Aorta (tissue), 5 donors: ENCODE measurements at regions not wholly inside any gene's neighbourhood (a gene's known extent, or its start where the extent isn't known, plus 50 kb on each side); places are given as distances from the start of the nearest gene placed in this dataset.

Experiments
- ATAC-seq: fragments of 200-7000 bp; cut with Tn5 transposase; one replicate; pipeline ENCODE4 v1.9.1; 2022; ENCODE audit warnings: moderate library complexity; ENCODE audit not compliant: low FRiP score
- DNase-seq, 2 donors: peaks; one replicate each; pipeline ENCODE4 v3.0.0-alpha.2; 2020
- H3K27ac ChIP-seq, 2 donors: one replicate each; pipeline ENCODE4 v1.5.1; 2013; ENCODE audit warnings: low read length in 2 of 2, mild to moderate bottlenecking in 2 of 2, moderate library complexity in 2 of 2, control low read depth in 1 of 2, inconsistent platforms in 1 of 2, low read depth in 1 of 2
- H3K27me3 ChIP-seq, 2 donors: one replicate each; pipeline ENCODE4 v1.6.1; 2013; ENCODE audit warnings: control low read depth in 1 of 2, low read length in 1 of 2, mild to moderate bottlenecking in 1 of 2, moderate library complexity in 1 of 2; ENCODE audit not compliant: insufficient read depth in 2 of 2, control insufficient read depth in 1 of 2
- H3K36me3 ChIP-seq, 2 donors: one replicate each; pipeline ENCODE4 v1.6.1; 2013; ENCODE audit warnings: control low read depth in 1 of 2, low read length in 1 of 2, mild to moderate bottlenecking in 1 of 2; ENCODE audit not compliant: insufficient read depth in 2 of 2, control insufficient read depth in 1 of 2
- H3K4me1 ChIP-seq, 2 donors: one replicate each; pipeline ENCODE4 v1.6.1; 2013; ENCODE audit warnings: low read length in 2 of 2, control low read depth in 1 of 2, mild to moderate bottlenecking in 1 of 2, moderate library complexity in 1 of 2; ENCODE audit not compliant: insufficient read depth in 2 of 2, control insufficient read depth in 1 of 2
- H3K4me3 ChIP-seq, 2 donors: one replicate each; pipeline ENCODE4 v1.5.1; 2013; ENCODE audit warnings: low read length in 2 of 2, control low read depth in 1 of 2, mild to moderate bottlenecking in 1 of 2
- H3K9me3 ChIP-seq: one replicate; pipeline ENCODE4 v1.6.1; 2013; ENCODE audit warnings: mild to moderate bottlenecking, low read length; ENCODE audit not compliant: control insufficient read depth
- WGBS, 2 donors: extraction: QIAGEN DNeasy Blood & Tissue Kit; methylation state at CpG; one replicate each; pipeline ENCODE4 v1.1.7; 2013; 5-methylcytosine and 5-hydroxymethylcytosine counted together
- intact Hi-C, 2 donors: fragments of 100-400 bp; cut with DNase I; formaldehyde crosslinking; loops; one replicate each; pipeline versions ENCODE4 v1.14.2 to v1.15.0; 2022
- donor health status: healthy with polysubstance abuse.
- donor health status: Bipolar disorder and iron deficiency.
- donor health status: DM: no; HTN: no; CAD: no.
- donor health status: DM: no; HTN: no; CAD: no.
- donor health status: DM: yes; HTN: yes; CAD: no.

GRCh38 chr12:86331012-86331411 is 74.8 kb upstream of the MGAT4C start:
- DNase-seq = no peak
- Histone ChIP-seq H3K4me3 (no peak overlapping the region), H3K9me3 (no peaks in the 10 kb centered on the region), H3K27ac (no peak overlapping the region), H3K4me1 (no peaks in the 10 kb centered on the region), H3K27me3 (no peaks in the 10 kb centered on the region), H3K36me3 (no peaks in the 10 kb centered on the region)
- ATAC-seq = no peak
- intact Hi-C loops = no loop called here
- 81 to 90% methylated on average over 4 of the region's 4 CpGs for WGBS, 2 donors

GRCh38 chr12:86312232-86312631 is 56.0 kb upstream of the MGAT4C start:
- H3K27ac ChIP-seq = no peak overlapping the region
- WGBS, 2 donors = 73 to 86% methylated on average over 4 of the region's 4 CpGs
- peaks cover 1% of the 10 kb centered on the region for H3K9me3 ChIP-seq
- DNase-seq (no peak), ATAC-seq (no peak)
- intact Hi-C loops = no loop called here
- H3K4me3 ChIP-seq = no peak overlapping the region
- no peaks in the 10 kb centered on the region for H3K4me1 ChIP-seq
- no peaks in the 10 kb centered on the region for H3K36me3 ChIP-seq
- no peaks in the 10 kb centered on the region for H3K27me3 ChIP-seq
